ENCODE measurements at regions not wholly inside any gene's neighbourhood (a gene's known extent, or its start where the extent isn't known, plus 50 kb on each side); places are given as distances from the start of the nearest gene placed in this dataset.
"Not testable (repeated sequence)": the region's sequence is repeated elsewhere in the genome, so short reads cannot be mapped to it uniquely, and the experiment has no call there.

DNA sequence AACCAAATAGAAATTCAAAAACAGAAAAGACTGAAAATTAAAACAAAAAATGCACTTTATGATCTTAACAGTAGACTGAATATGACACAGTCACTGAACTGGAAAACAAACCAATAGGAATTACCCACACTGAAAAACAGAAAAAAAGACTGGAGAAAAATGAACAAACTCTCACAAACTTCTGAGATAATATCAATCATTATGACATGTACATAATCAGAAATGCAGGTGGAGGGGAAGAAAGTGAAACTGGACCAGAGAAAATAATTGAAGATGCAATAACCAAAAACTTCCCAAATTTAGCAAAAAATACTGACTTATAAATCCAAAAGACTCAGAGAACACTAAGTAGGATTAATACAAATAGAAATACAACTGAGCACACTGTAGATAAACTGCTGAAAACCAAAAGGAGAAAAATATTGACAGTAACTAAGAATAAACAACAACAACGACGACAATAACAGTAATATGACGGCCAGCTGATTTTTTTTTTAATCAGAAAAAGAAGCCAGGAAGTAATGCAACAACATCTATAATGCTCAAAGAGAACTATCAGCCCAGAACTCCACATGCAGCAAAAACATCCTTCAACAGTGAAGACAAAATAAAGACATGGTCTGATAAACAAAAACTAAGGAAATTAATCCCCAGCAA lies 108.1 kb downstream of the ZFAND4 start:
- DNase-seq (ENCODE audit: low read depth): no peak

DNA sequence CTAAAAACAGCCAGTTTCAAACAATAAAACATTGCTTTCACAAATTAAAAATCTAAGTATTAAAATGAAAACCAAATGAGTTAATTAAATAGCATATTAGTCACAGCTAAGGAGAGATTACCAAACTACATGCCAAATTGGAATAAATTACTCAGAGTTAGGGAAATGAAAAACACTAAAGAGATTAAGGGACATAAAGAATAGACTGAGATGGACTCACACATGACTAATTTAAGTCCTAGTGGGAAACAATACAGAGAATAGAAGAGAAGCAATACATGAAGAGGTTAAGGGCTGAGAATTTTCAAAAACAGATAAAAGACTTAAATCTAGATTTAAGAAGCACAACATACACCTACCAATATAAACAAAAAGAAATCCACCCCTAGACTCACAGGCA lies 110.6 kb downstream of the ZFAND4 start:
- DNase-seq (ENCODE audit: low read depth): no peak

DNA sequence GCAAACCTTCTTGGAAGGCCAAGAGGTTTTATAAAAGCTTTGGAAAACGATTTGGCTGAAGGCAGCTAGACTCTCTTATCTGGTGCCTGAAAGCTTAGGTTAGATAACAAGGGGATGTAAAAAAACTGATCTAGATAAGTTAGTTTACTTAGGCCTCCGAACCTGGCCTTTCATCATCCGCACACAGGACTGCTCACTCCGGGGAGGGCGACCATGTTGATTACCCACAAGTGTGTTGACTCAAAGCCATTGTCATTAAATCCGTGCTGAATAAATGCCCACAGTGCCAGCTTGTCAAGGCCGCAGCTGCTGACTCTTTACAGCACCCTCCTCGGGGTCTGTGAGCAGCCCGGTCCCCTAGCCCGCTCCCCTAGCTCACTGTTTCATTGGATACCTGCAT lies 112.3 kb downstream of the ZFAND4 start:
- no peak for DNase-seq (ENCODE audit: low read depth)

DNA sequence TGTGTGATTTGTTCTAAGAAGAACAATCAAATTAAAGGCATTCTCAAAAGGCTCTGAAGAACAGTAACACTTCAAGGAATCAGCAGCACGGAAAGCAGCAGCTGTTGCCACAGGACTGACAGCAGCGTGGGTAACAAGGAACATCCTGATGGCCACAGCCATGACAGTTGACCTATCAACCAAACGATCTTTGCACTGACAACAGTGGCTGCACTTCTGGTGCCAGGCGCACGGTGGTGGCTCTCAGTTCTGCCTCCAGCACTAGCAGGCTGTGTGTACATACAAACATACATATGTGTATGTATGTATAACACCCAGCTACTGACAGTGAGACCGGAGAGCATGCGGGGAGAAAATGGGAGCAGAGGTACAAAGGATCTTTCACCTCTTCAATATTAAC lies 114.1 kb downstream of the ZFAND4 start:
- DNase-seq (ENCODE audit: low read depth): no peak

DNA sequence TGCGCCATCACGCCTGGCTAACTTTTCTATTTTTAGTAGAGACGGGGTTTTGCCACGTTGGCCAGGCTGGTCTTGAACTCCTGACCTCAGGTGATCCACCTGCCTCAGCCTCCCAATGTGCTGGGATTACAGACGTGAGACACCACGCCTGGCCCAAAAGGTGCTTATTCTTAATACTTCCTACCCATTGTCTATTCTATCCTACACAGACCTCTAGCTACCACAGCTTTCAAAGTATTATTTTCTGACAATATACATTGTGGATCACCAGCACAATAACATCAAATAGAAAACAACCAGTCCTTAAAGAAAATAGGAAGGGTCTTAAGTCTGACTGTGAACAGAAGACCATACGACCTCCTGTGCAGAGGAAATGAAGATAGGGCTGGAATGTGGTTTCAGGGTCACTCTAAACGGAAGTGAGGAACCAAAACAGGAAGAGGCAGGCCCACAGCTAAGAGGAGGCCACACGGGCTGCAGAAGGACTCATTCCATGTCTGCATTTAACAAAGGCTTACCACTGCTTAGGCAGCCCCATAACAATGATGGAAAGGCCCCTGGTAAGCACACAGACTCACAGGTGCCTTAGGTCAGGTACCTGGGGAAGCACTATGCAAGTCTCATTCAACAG lies 115.2 kb downstream of the ZFAND4 start:
- DNase-seq (ENCODE audit: low read depth): no peak

DNA sequence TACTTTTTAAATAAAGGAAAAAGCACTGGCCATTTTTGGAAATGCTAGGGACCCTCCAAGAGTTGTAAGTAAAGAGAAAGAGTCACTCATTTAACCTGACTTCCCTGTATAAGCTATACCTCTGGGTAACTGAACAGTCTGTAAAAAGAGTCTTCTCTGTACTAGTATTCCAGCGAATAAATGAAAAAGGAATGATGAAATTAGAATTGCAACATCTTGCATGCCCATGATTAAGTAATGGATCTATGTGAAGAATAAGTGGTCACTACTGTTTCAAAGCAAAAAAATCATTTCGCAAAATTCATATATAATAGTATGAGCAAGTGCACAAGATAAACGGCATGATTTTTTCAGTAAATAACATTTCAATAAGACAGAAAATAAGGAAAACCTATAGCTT lies 116.8 kb downstream of the ZFAND4 start:
- DNase-seq (ENCODE audit: low read depth): peak; percentile 36

DNA sequence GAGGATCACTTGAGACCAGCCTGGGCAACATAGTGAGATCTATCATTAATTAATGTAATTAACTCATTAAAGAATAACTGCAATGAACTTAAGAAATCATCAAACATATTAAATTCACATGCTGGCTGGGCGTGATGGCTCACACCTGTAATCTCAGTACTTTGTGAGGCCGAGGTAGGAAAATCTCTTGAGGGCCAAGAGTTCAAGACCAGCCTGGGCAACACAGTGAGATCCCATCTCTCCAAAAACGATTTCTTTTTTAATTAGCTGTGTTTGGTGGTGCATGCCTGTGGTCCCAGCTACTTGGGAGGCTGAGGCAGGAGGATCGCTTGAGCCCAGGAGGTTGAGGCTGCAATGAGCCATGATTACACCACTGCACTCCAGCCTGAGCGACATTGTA lies 117.2 kb downstream of the ZFAND4 start:
- not testable (repeated sequence) for DNase-seq (ENCODE audit: low read depth)

DNA sequence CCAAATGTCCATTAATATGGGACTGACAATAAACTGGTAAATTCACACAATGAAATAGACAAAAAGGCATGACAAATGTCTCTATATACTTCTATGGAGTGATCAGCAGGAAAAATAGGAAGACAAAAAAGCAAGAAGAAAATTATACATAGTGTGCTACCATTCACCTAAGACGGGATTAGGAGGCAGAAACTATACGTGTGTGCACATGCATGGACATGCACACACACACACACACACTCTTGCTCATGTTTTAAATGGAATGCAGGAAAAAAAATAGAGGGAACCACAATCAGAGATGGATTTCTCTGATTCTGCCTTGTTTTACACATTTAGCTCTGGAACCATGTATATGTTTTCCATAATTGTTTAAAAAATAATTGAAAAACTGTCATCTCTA lies 119.0 kb downstream of the ZFAND4 start:
- DNase-seq (ENCODE audit: low read depth): no peak

DNA sequence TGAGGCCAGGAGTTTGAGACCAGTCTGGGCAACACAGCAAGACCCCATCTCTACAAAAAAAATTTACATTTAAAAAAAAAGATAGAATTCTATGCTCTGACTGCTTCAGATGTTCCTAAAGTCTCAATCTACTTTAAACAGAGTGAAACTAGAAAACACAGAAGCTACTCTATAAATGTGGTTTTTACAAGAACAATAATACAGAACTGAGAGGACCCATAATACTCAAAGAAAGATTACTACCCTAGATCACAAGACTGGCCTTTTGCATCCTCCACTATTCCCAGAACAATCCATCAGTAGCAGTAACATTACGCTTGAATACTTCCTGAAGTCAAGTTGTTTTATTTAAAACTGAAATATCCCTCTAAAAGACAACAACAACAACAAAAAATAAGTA lies 119.4 kb downstream of the ZFAND4 start:
- DNase-seq (ENCODE audit: low read depth): no peak

DNA sequence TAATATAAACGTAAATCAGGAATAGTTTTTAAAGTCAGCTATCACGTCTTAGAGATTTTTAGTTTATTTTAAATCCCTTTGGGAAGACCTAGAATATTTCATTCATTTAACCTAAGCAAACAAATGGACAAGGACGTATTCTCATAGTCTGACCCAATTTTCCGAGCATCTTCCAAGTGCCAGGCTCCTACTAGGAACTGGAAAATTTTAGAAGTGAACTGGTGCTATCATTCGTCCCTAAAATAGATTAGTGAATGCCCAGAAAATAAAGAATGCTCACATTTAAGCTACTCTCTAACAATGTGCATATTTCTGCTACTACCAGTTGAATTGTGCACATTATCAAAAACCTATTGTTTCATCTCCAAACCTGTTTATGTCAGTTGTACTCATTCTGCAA lies 120.1 kb downstream of the ZFAND4 start:
- no peak for DNase-seq (ENCODE audit: low read depth)

DNA sequence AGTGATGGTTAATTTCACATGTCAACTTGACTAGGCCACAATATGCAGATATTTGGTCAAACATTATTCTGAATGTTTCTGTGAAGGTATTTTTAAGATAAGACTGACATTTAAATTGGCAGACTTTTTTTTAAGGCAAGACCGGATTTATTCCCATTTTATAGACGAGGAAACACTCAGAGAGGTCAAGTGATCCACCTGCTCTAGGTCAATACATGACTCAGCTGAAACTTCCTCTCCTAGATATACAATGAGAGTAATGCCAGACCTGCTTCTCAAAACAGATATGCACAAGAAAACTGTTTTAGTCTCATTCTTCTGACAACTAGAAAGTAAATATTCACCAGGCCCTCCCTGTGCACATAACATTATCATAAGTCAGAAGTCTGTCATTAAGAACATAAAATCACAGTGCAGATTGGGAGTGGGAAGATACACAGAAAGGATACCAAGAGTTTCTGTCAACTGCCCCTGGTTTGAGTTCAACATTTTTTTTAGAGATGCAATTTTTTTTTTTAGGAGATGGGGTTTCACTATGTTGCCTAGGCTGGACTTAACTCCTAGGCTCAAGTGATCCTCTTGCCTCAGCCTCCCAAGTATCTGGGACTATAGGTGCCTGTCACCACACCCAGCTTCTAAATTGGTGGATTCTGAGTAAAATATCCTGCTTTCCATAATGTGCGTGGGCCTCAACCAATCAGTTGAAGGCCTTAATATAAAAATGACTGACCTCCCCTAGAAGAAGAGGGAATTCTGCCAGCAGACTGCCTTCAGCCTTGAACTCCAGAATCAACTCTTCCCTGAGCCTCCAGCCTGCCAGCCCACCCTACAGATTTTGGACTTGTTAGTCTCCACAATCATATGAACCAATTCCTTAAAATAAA lies 121.4 kb downstream of the ZFAND4 start:
- no peak for DNase-seq (ENCODE audit: low read depth)

DNA sequence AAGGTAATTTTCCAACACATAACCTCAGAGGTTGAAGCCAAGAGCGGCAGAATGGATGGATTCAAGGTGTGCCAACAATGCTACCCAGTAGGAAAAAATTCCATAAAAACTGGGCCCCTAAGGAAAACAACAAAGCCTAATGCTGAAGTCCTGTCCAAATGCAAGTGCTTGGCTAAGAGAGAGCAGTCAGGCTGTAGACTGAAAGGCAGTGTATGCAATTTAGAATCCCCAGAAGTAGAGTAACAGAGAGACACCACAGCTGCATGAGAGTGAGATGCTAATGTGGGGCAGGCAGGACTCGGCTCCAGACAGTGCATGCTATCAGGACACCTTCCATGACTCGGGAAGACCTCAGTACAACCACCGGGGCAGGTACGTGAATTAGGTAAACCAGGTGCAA lies 124.5 kb downstream of the ZFAND4 start:
- no peak for DNase-seq (ENCODE audit: low read depth)

DNA sequence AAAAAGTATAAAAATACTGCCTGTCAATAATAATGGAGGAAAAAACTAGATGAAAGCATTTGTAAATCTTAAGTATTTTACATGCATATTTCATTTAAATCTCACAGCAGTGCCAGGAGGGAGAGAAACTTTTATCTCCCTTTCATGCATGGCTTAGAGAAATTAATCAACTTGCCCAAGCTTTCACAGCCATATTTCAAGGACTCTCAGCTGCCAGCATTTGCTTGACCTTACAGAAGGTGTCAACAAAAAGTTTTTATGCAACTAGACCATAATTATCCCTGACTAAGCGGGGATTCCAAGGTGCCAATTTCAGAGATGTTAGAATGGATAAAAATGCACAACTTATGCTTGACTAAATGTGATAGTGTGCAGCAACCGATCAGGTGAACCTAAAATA lies 125.4 kb downstream of the ZFAND4 start:
- DNase-seq (ENCODE audit: low read depth): no peak

DNA sequence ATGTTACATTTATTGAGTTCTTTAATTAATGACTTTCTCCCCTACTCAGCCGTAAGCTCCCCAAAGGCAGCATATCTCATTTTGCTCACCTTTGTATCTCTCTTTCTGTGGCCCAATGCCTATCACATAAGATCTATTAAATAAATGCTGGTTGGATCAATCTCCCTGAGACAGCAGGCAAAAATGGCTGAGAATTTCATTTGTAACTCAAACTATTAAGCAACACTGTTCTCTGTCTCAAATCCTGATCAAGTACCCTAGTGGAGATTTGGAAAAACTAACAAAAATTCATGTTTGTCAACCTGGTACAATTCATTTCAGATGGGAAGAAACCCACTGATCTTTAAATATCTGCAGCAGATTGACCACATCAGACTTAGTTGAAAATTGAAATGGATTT lies 127.4 kb downstream of the ZFAND4 start:
- DNase-seq (ENCODE audit: low read depth): no peak

DNA sequence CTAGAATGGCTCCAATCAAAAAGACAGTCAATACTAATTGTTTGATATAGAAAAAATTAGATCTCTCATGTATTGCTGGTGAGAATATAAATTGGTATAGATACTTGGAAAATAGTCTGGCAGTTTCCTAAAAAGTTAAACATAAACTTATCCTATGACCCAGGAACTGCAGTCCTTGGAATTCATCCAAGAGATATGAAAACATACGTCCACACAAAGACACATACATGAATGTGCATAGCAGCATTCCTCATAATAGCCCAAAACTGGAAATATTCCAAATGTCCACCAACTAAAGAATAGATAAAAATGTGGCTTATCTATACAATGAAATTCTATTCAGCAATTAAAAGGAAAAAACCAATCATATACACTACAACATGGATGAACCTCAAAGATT lies 128.4 kb downstream of the ZFAND4 start:
- no peak for DNase-seq (ENCODE audit: low read depth)

DNA sequence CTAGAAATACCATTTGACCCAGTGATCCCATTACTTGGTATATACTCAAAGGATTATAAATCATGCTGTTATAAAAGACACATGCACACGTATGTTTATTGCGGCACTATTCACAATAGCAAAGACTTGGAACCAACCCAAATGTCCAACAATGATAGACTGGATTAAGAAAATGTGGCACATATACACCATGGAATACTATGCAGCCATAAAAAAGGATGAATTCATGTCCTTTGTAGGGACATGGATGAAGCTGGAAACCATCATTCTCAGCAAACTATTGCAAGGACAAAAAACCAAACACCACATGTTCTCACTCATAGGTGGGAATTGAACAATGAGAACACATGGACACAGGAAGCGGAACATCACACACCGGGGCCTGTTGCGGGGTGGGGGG lies 131.5 kb downstream of the ZFAND4 start:
- not testable (repeated sequence) for DNase-seq (ENCODE audit: low read depth)

DNA sequence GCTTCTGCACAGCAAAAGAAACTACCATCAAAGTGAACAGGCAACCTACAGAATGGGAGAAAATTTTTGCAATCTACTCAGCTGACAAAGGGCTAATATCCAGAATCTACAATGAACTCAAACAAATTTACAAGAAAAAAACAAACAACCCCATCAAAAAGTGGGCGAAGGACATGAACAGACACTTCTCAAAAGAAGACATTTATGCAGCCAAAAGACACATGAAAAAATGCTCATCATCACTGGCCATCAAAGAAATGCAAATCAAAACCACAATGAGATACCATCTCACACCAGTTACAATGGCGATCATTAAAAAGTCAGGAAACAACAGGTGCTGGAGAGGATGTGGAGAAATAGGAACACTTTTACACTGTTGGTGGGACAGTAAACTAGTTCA lies 132.0 kb downstream of the ZFAND4 start:
- DNase-seq (ENCODE audit: low read depth): not testable (repeated sequence)

DNA sequence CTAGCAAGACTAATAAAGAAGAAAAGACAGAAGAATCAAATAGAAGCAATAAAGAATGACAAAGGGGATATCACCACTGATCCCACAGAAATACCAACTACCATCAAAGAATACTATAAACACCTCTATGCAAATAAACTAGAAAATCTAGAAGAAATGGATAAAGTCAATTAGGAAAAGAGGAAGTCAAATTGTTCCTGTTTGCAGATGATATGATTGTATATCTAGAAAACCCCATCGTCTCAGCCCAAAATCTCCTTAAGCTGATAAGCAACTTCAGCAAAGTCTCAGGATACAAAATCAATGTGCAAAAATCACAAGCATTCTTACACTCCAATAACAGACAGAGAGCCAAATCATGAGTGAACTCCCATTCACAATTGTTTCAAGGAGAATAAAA lies 133.0 kb downstream of the ZFAND4 start:
- DNase-seq (ENCODE audit: low read depth): not testable (repeated sequence)

DNA sequence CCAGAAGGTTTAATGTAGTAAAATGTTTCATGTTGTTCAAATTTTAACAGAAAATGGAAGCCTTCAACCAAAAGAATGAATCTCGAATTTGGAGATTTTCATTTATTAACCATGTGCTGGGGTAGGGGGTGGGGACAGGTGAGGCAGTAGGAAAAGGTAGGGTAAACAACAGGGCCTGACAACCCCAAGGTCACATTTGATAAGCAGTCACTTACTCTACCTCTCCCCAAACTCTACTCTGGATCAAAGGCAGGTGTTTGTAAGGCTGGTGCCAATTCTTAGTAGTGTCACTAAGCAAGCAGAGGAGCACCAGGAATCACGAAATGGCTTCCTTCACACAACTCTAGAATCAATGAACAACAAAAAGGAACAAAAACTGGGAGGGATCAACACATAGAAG lies 138.0 kb downstream of the ZFAND4 start:
- no peak for DNase-seq (ENCODE audit: low read depth)

DNA sequence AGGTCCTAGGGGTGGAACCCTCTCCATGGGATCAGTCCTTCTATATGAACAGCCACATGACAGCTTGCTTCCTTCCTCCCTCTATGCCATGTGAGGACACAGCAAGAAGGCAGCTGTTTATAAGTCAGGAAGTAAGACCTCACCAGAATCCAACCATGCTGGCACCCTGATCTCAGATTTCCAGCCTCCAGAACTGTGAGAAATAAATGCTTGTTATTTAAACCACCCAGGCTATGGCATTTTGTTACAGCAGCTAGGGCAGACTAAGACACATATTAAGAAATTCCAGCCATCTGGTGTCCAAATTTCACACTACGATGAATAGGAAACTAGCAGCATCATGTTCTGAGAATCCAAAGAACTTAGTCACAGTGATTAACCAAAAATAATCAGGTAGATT lies 140.1 kb downstream of the ZFAND4 start:
- no peak for DNase-seq (ENCODE audit: low read depth)

DNA sequence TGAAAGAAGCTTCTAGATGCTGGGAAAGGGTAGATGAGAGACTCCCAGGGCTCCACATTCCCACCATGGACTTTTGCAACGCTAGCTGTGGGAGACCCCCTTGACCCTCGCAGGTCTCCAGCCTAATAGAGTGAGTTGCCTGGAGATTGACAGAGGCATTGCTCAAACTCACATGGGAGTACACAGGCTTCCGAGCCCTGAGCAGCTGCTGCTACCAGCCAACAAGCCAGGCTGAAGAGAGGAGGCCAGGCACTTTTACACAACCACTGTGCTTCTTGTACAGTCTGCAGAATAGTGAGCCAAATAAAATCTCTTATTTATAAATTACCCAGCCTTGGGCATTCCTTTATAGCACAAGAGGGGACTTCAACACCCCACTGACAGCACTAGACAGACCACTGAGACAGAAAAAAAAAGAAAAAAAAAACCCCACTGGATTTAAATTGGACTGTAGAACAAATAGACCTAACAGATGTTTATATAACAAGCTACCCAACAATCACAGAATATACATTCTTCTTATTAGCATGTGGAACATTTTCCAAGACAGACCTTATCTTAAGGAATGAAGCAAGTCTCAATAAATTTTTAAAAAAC lies 146.2 kb downstream of the ZFAND4 start:
- DNase-seq (ENCODE audit: low read depth): no peak

DNA sequence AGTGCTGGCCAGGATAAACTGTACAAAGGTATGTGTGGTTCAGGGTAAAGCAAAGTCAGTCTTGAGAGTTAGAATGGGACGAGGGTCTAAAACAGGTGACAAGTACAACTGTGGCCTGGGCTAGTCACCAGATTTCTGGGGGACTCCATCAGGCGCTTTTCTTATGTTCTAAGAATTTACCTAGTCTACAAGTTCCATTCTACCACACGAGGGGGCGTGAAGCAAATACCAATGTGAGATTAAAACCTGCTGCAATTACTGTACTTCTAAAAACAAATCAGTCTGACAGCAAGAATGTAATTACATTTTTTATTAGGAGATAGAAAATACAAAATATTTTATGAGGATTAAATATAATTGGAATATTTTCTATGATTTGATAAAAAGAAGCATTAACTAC lies 146.5 kb downstream of the ALOX5 start:
- DNase-seq (ENCODE audit: low read depth): no peak

DNA sequence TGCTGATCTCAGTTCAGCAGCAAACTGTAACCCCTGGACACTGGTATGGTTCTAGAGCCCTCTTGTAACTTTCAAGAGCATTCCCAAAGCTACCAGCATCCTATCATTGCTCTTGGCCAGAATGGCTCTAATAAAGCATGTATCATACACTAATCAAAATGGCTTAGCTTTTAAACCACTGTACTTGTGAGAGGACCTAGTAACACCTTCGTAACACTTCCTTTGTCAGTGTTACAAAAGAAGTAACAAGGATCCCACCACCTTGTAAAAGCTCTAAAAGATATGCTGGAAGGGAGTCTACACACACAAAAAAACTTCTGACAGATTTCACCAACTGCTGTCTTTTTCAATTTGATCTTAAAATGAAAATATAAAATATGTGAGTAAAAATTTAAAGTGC lies 144.7 kb downstream of the ALOX5 start:
- no peak for DNase-seq (ENCODE audit: low read depth)
